GM18499 (cell line): ENCODE measurements at regions not wholly inside any gene's neighbourhood (a gene's known extent, or its start where the extent isn't known, plus 50 kb on each side); places are given as distances from the start of the nearest gene placed in this dataset.

Experiments used
- ATAC-seq: cut with Tn5 transposase; IDR thresholded peaks from one replicate; pipeline ENCODE4 v1.9.1; 2021; ENCODE audit warnings: moderate number of reproducible peaks; ENCODE audit not compliant: insufficient read depth, unreplicated experiment

DNA sequence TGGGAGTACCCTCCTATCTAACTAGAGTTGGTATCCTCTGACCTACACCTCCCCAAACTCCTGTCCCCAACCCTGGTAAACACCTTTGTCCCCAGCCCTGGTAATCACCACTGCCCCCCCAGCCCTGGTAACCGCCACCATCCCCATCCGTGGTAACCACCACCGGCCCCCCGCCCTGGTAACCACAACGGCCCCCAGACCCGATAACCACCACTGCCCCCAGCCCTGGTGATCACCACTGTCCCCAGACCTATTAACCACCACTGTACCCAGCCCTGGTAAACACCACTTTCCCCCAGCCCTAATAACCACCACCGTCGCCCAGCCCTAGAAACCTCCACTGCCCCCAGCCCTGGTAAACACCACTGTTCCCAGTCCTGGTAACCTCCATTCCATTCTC, 820.2 kb upstream of the SALL3 start:
- ATAC-seq = no peak

DNA sequence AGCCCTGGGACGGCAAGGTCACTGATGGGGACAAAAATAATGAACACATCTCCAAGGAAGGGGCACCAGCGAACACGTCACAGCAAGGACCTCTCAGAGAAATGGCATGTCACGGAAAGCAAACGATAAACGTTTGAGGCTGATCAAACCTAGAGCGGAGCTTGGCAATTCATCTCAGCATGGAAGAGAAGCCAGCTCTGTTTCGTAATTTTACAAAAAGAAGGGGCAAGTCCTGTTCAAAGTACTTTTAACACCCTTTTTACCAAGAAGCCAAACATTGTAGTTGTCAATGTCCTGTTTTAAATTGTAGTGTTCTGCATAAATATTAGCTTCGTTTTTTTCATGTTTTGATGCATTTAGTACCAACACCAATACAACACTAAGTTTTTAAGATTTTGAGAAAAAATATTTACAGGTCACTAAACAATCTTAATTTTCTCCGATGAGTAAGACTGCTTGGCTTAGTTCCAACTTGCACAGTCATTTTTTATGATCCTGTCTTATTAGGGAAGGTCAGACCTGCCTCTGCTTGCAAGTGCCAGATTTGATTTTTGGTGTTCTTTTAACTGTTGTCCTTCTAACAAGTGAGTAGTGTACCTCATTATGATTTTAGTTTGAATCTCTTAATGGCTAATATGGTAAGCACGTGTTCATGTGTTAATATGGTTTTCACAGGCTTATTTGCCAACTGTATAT, 818.5 kb upstream of the SALL3 start:
- no peak for ATAC-seq

DNA sequence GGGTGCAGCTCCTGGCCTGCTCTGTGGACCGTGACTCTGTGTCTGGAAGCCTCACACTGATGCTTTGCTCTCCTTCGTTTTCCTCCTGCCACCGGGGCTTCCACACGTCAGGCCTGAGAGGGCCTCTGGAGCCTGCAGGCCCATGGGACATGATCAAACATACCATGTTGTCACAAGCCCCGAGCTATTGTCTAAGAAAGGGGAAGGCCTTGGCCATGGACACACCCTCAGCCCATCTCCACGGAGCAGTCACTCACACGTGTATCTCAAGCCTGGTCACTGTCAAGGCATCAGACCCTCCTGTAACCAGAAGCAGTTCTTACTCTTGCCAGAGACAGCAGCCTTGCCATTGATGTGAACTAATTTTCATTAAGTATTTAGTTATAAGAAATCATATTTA, 814.1 kb upstream of the SALL3 start:
- no peak for ATAC-seq

DNA sequence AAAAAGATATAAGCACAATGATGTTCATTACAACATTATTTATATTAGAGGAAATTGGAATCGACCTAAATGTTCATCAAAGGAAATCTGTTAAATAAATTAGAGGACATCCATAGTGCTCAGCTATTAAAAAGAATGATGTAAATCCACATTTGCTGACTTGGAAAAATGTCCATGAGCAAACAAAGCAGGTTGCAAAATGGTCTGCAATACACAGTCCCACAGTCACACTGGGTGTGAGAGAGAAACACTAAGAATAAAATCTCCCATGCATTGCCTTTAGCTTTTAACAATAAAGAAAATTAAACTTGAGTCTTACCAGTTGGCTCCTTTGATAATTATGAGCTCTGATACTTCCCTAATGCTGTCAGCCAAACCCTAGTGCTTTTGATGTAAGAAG, 811.1 kb upstream of the SALL3 start:
- ATAC-seq = no peak

- ATAC-seq = no peak
These were observed 810.3 kb upstream of the SALL3 start for GRCh38 chr18:78169174-78169864.

DNA sequence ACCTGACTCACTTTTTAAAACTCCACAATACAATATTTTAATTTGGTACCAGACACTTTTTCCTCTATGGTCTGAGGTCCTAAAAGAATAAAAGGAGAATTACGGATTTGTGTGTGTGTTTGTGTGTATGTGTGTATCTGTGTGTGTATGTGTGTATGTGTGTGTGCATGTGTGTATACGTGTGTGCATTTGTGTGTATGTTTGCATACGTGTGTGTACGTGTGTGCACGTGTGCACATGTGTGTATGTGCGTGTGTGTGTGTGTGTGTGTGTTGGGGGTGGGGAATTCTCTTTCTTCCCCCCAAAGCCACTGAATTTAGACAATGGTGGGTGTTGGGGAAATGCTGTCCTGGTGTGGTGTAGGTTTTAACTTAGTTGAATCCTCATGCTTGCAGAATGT, 807.7 kb upstream of the SALL3 start:
- no peak for ATAC-seq

- ATAC-seq = no peak
These were observed 804.9 kb upstream of the SALL3 start for GRCh38 chr18:78174737-78175136.

GRCh38 chr18:78178812-78179211, 800.8 kb upstream of the SALL3 start:
- no peak for ATAC-seq

DNA sequence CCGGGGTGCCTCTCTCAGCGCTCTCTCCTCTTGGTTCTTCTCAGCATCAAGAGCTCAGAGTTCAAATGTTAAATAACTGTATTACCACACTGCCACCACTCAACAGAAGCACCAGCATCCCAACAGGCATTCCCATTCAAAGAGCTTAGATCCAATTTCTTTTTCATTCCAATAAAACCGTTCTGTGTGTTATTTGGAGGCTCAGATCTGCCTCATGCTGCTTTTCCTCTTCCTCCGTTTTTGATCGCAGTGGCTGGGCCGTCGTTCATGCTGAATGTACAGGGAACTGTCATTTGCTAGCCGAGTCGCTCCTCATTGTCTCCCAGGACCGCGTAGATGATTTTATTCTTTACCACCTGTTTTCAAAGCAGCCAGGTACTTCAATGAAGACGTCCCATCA, 798.9 kb upstream of the SALL3 start:
- no peak for ATAC-seq

DNA sequence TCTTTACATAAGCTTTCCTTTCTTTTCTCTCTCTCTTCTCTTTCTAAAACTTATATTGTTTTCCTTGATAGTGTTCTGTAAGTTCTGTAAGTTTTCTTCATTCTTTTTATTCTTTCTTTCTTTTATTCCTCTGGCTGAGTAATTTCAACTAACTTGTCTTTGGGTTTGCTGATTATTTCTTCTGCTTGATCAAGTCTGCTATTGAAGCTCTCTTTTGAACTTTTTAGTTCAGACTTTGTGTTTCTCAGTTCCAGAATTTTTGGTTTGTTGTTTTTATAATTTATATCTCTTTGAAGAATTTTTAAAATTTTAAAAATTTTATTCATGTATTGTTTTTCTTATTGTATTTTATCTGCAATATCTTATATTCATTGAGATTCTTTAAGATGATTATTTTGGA, 795.8 kb upstream of the SALL3 start:
- no peak for ATAC-seq

GRCh38 chr18:78191276-78191675, 788.3 kb upstream of the SALL3 start:
- no peak for ATAC-seq

- ATAC-seq = no peak
These were observed 787.6 kb upstream of the SALL3 start for GRCh38 chr18:78192054-78192453.

GRCh38 chr18:78196280-78196679, 783.3 kb upstream of the SALL3 start:
- ATAC-seq = no peak

- no peak for ATAC-seq
These were observed 780.6 kb upstream of the SALL3 start for GRCh38 chr18:78199002-78199401.

- ATAC-seq = no peak
These were observed 780.0 kb upstream of the SALL3 start for GRCh38 chr18:78199611-78200010.

DNA sequence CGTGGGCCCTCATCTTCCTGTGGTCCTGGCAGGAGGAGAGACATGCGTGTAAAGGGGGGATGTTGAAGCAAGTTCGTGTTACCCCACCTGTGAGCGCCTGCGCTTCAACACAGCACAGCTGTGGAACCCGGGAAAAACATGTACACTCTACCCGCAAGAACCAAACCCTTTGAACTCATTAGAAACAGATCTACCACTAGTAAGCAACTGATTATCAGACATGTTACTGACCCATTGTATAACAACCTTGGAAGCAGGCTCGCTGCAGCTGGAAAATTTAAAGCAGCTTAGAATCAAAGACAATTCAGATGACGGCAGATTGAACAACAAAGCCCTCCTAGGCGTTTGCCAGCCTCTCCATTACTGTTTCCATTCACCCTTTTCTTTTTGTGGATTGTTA, 771.7 kb upstream of the SALL3 start:
- ATAC-seq = no peak

DNA sequence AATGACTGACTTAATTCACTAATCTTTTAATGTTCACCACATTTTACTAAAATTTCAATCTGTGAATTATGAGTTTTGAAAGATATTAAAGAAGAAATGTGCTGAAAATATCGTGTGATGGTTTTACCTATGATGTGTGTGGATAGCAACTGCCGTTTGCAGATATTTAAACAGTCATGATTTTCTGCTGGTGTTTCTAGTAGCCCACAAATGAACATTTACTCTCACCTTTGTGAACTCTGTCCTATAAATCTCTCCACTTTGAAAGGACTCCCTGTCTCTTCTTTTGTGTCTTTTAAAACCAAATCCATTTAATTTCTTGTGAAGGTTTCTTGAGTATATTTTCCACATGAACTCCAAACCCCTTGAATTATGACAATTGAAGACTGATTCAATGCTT, 771.2 kb upstream of the SALL3 start:
- ATAC-seq = no peak

GRCh38 chr18:78213361-78213994, 766.1 kb upstream of the SALL3 start:
- ATAC-seq = no peak

- ATAC-seq = no peak
These were observed 758.1 kb upstream of the SALL3 start for GRCh38 chr18:78221496-78221895.

GRCh38 chr18:78228974-78229373, 750.6 kb upstream of the SALL3 start:
- ATAC-seq = no peak

GRCh38 chr18:78230911-78231310, 748.7 kb upstream of the SALL3 start:
- ATAC-seq = no peak

GRCh38 chr18:78232196-78232595, 747.4 kb upstream of the SALL3 start:
- ATAC-seq = no peak
